Caki2 (cell line): ENCODE measurements at regions not wholly inside any gene's neighbourhood (a gene's known extent, or its start where the extent isn't known, plus 50 kb on each side); places are given as distances from the start of the nearest gene placed in this dataset.
"Not testable (repeated sequence)": the region's sequence is repeated elsewhere in the genome, so short reads cannot be mapped to it uniquely, and the experiment has no call there.

ENCODE experiments used
- DNase-seq: peaks from one replicate; pipeline ENCODE4 v3.0.0-alpha.2; 2015; ENCODE audit warnings: low read depth
- in situ Hi-C: cut with HindIII; loops from 2 replicates; pipeline ENCODE4 v1.10.0; 2016; ENCODE audit warnings: low sequenced_read_pairs, low pct_unique_long_range_greater_than_20kb, mixed read lengths

GRCh38 chr2:7523481-7524120 is 606.4 kb downstream of the RNF144A start:
- DNase-seq = no peak
- in situ Hi-C loops = no loop called here

- in situ Hi-C loops = no loop called here
- DNase-seq = no peak
Observed at GRCh38 chr2:7524195-7524594, 607.0 kb downstream of the RNF144A start.

GRCh38 chr2:7525746-7526145 is 608.5 kb downstream of the RNF144A start:
- in situ Hi-C loops = no loop called here
- DNase-seq = no peak

GRCh38 chr2:7527165-7527722 is 610.0 kb downstream of the RNF144A start:
- in situ Hi-C loops = no loop called here
- no peak for DNase-seq

GRCh38 chr2:7530001-7530400 is 612.8 kb downstream of the RNF144A start:
- DNase-seq = peak; percentile 48

GRCh38 chr2:7539077-7539476 is 621.9 kb downstream of the RNF144A start:
- no peak for DNase-seq
- in situ Hi-C loops = no loop called here

More at GRCh38 chr2:7530001-7530400, 612.8 kb downstream of the RNF144A start:
- in situ Hi-C loops = no loop called here

GRCh38 chr2:7539760-7540159 is 622.5 kb downstream of the RNF144A start:
- in situ Hi-C loops = no loop called here
- no peak for DNase-seq

GRCh38 chr2:7552825-7553570 is 635.8 kb downstream of the RNF144A start:
- no peak for DNase-seq
- in situ Hi-C loops = no loop called here

GRCh38 chr2:7555260-7555659 is 638.0 kb downstream of the RNF144A start:
- in situ Hi-C loops = no loop called here
- no peak for DNase-seq

- no peak for DNase-seq
- in situ Hi-C loops = no loop called here
Observed at GRCh38 chr2:7557376-7557775, 640.2 kb downstream of the RNF144A start.

- in situ Hi-C loops = no loop called here
- DNase-seq = no peak
Observed at GRCh38 chr2:7559791-7560190, 642.6 kb downstream of the RNF144A start.

GRCh38 chr2:7566382-7566881 is 649.2 kb downstream of the RNF144A start:
- in situ Hi-C loops = no loop called here

GRCh38 chr2:7567116-7567515 is 649.9 kb downstream of the RNF144A start:
- in situ Hi-C loops, DNase-seq: not testable (repeated sequence)

More at GRCh38 chr2:7566382-7566881, 649.2 kb downstream of the RNF144A start:
- DNase-seq = no peak

GRCh38 chr2:7567646-7568045 is 650.4 kb downstream of the RNF144A start:
- in situ Hi-C loops = no loop called here
- no peak for DNase-seq

GRCh38 chr2:7570247-7570646 is 653.0 kb downstream of the RNF144A start:
- in situ Hi-C loops = no loop called here
- no peak for DNase-seq

- DNase-seq = no peak
- in situ Hi-C loops = no loop called here
Observed at GRCh38 chr2:7571701-7572100, 654.5 kb downstream of the RNF144A start.

- in situ Hi-C loops = no loop called here
- no peak for DNase-seq
Observed at GRCh38 chr2:7572450-7572849, 655.2 kb downstream of the RNF144A start.

GRCh38 chr2:7573166-7573825 is 656.1 kb downstream of the RNF144A start:
- in situ Hi-C loops = no loop called here
- DNase-seq = no peak

- in situ Hi-C loops = no loop called here
- DNase-seq = no peak
Observed at GRCh38 chr2:7574385-7574784, 657.2 kb downstream of the RNF144A start.
